HepG2 (cell line): ENCODE measurements at regions not wholly inside any gene's neighbourhood (a gene's known extent, or its start where the extent isn't known, plus 50 kb on each side); places are given as distances from the start of the nearest gene placed in this dataset.

ENCODE experiments used
- ATAC-seq: fragments of 200-7000 bp; cut with Tn5 transposase; 3 replicates; pipeline ENCODE4 v1.9.1; 2020; ENCODE audit warnings: mild to moderate bottlenecking, moderate library complexity
- BruUV-seq: library from RNA; stranded (reverse); fragments of 400-500 nt; replicated peaks from 2 replicates; lab custom pipeline; 2021; lab: Mats Ljungman, UMichigan
- CTCF ChIA-PET: fragments of 300-600 bp; formaldehyde crosslinking; extraction: SDS; loops from one replicate; lab custom pipeline; 2021; ENCODE audit warnings: low total read pairs, inconsistent platforms, low intra/inter-chr PET ratio; lab: Yijun Ruan, JAX
- POLR2A ChIA-PET: fragments of 350-600 bp; sonication (Branson Sonifier 250); formaldehyde crosslinking; loops from one replicate; lab custom pipeline; 2020; ENCODE audit warnings: antibody characterized with exemption, inconsistent platforms; lab: Yijun Ruan, JAX
- DNase-seq: peaks from one replicate; pipeline ENCODE4 v3.0.0-alpha.2; 2015; ENCODE audit warnings: low spot score
- FAIRE-seq: peaks from 3 replicates; lab custom pipeline; 2011; peaks lifted over from hg19 to GRCh38; lab: Jason Lieb, UNC
- H2AFZ ChIP-seq: one replicate; pipeline ENCODE4 v1.6.1; 2011; ENCODE audit warnings: low read length, inconsistent platforms
- H3K27ac ChIP-seq: fragments of 300-600 bp; 3 replicates; pipeline ENCODE4 v1.8.0; 2011; ENCODE audit warnings: mixed run types, mild to moderate bottlenecking, mixed read lengths, low read length, inconsistent platforms; ENCODE audit not compliant: insufficient read depth; ENCODE audit errors: extremely low read length
- H3K27me3 ChIP-seq, 2 experiments: fragments of 200-600 bp in 1 of 2; 2 replicates in 1 of 2; 3 replicates in 1 of 2; pipeline versions ENCODE4 v1.6.0 to v1.8.0; 2011; ENCODE audit warnings: low read length in 2 of 2, mild to moderate bottlenecking in 2 of 2, moderate library complexity in 2 of 2, inconsistent platforms in 1 of 2; ENCODE audit not compliant: insufficient read depth in 2 of 2, control insufficient read depth in 1 of 2
- H3K36me3 ChIP-seq, 2 experiments: fragments of 200-600 bp in 1 of 2; replicated peaks in 1 of 2; 2 replicates in 1 of 2; 3 replicates in 1 of 2; pipeline versions ENCODE4 v1.5.1 to v1.8.0; 2011; ENCODE audit warnings: low read length in 2 of 2, inconsistent platforms in 1 of 2; ENCODE audit not compliant: insufficient read depth in 2 of 2, control insufficient read depth in 1 of 2
- H3K4me1 ChIP-seq: 2 replicates; pipeline ENCODE4 v1.5.1; 2012; ENCODE audit warnings: low read length, inconsistent platforms; ENCODE audit not compliant: insufficient read depth
- H3K4me2 ChIP-seq: 2 replicates; pipeline ENCODE4 v1.6.0; 2011; ENCODE audit warnings: low read depth, low read length, inconsistent platforms
- H3K4me3 ChIP-seq, 3 experiments: fragments of 200-600 bp in 1 of 3; sonication (generic), shearing (Covaris generic) in 1 of 3; replicated peaks in 1 of 3; 2 replicates each; pipeline ENCODE4 v1.5.1; 2011 to 2016; ENCODE audit warnings: low read length in 3 of 3, inconsistent platforms in 2 of 3, low read depth in 2 of 3, mild to moderate bottlenecking in 2 of 3, control low read depth in 1 of 3, mixed read lengths in 1 of 3; ENCODE audit not compliant: insufficient read depth in 1 of 3
- H3K79me2 ChIP-seq: one replicate; pipeline ENCODE4 v1.6.1; 2011; ENCODE audit warnings: low read length, inconsistent platforms; ENCODE audit not compliant: insufficient read depth
- H3K9ac ChIP-seq: 2 replicates; pipeline ENCODE4 v1.6.0; 2011; ENCODE audit warnings: mild to moderate bottlenecking, low read depth, low read length, inconsistent platforms; ENCODE audit not compliant: insufficient read depth
- H3K9me3 ChIP-seq: 2 replicates; pipeline ENCODE4 v1.5.1; 2012; ENCODE audit warnings: mild to moderate bottlenecking, low read length
- H4K20me1 ChIP-seq: 2 replicates; pipeline ENCODE4 v1.6.0; 2011; ENCODE audit warnings: inconsistent platforms, mild to moderate bottlenecking, low read length, moderate library complexity; ENCODE audit not compliant: insufficient read depth
- CENPX ChIP-seq: sonication (generic); formaldehyde crosslinking; IDR thresholded peaks from 2 replicates; pipeline ENCODE4 v1.9.0; 2021; ENCODE audit warnings: mild to moderate bottlenecking, missing genetic modification reagents, moderate library complexity
- FUBP1 ChIP-seq: sonication (generic); formaldehyde crosslinking; IDR thresholded peaks from 2 replicates; pipeline ENCODE4 v1.5.1; 2020; ENCODE audit warnings: missing genetic modification reagents, mild to moderate bottlenecking, borderline replicate concordance
- HNF4G ChIP-seq, 2 experiments: sonication (generic) in 1 of 2; formaldehyde crosslinking in 1 of 2; IDR thresholded peaks; 2 replicates each; pipeline versions ENCODE4 v1.4.0 to v1.6.1; 2011 to 2020; ENCODE audit warnings: borderline replicate concordance in 2 of 2, low read depth in 2 of 2, mild to moderate bottlenecking in 2 of 2, low read length in 1 of 2, missing genetic modification reagents in 1 of 2, moderate library complexity in 1 of 2
- KAT2B ChIP-seq: fragments of 150-350 bp; IDR thresholded peaks from 2 replicates; pipeline ENCODE4 v1.6.1; 2014; ENCODE audit warnings: low read depth, low read length, borderline replicate concordance
- POLR2AphosphoS2 ChIP-seq: IDR thresholded peaks from 2 replicates; pipeline ENCODE4 v1.6.1; 2011; ENCODE audit warnings: low read depth, low read length, improper control_type of control experiment
- PPARG ChIP-seq: conservative IDR thresholded peaks from 2 replicates; pipeline ENCODE4 v1.6.1; 2016; ENCODE audit warnings: missing biosample characterization, missing genetic modification reagents
- RFX5 ChIP-seq: IDR thresholded peaks from 2 replicates; pipeline ENCODE4 v1.6.1; 2011; ENCODE audit warnings: low read depth, low read length, improper control_type of control experiment
- SNAI1 ChIP-seq: sonication (generic); formaldehyde crosslinking; IDR thresholded peaks from 2 replicates; pipeline ENCODE4 v1.5.0; 2020; ENCODE audit warnings: mild to moderate bottlenecking, missing genetic modification reagents, borderline replicate concordance
- TEAD2 ChIP-seq: sonication (generic); formaldehyde crosslinking; IDR thresholded peaks from 2 replicates; pipeline ENCODE4 v1.9.0; 2021; ENCODE audit warnings: missing genetic modification reagents
- ZBTB39 ChIP-seq: sonication (generic); formaldehyde crosslinking; IDR thresholded peaks from 2 replicates; pipeline ENCODE4 v1.5.0; 2020; ENCODE audit warnings: missing genetic modification reagents
- ZNF10 ChIP-seq: sonication (generic); formaldehyde crosslinking; IDR thresholded peaks from 2 replicates; pipeline ENCODE4 v1.4.0; 2020; ENCODE audit warnings: mild to moderate bottlenecking, low read depth, missing genetic modification reagents, borderline replicate concordance
- ZNF317 ChIP-seq: sonication (generic); formaldehyde crosslinking; IDR thresholded peaks from 2 replicates; pipeline ENCODE4 v1.5.0; 2020; ENCODE audit warnings: mild to moderate bottlenecking, missing genetic modification reagents
- ZNF333 ChIP-seq: sonication (generic); formaldehyde crosslinking; IDR thresholded peaks from 2 replicates; pipeline ENCODE4 v1.4.0; 2020; ENCODE audit warnings: mild to moderate bottlenecking, missing genetic modification reagents, borderline replicate concordance
- ZNF362 ChIP-seq: sonication (generic); formaldehyde crosslinking; IDR thresholded peaks from 2 replicates; pipeline ENCODE4 v1.4.0; 2020; ENCODE audit warnings: missing genetic modification reagents, mild to moderate bottlenecking, borderline replicate concordance
- ZNF510 ChIP-seq: sonication (generic); formaldehyde crosslinking; IDR thresholded peaks from 2 replicates; pipeline ENCODE4 v1.4.0; 2020; ENCODE audit warnings: low read depth, mild to moderate bottlenecking, missing genetic modification reagents
- ZNF615 ChIP-seq: sonication (generic); formaldehyde crosslinking; IDR thresholded peaks from 2 replicates; pipeline ENCODE4 v1.5.0; 2020; ENCODE audit warnings: mild to moderate bottlenecking, missing genetic modification reagents, borderline replicate concordance
- ZNF660 ChIP-seq: sonication (generic); formaldehyde crosslinking; IDR thresholded peaks from 2 replicates; pipeline ENCODE4 v1.5.1; 2020; ENCODE audit warnings: mild to moderate bottlenecking, low read depth, missing genetic modification reagents, borderline replicate concordance
- ZNF704 ChIP-seq: sonication (generic); formaldehyde crosslinking; IDR thresholded peaks from 2 replicates; pipeline ENCODE4 v1.8.1; 2023; ENCODE audit warnings: mild to moderate bottlenecking, inconsistent platforms, moderate library complexity, missing genetic modification reagents, borderline replicate concordance
- ZNF720 ChIP-seq: sonication (generic); formaldehyde crosslinking; IDR thresholded peaks from 2 replicates; pipeline ENCODE4 v1.4.0; 2020; ENCODE audit warnings: missing genetic modification reagents
- ZNF737 ChIP-seq: sonication (generic); formaldehyde crosslinking; IDR thresholded peaks from 2 replicates; pipeline ENCODE4 v1.5.0; 2020; ENCODE audit warnings: missing genetic modification reagents, mild to moderate bottlenecking, borderline replicate concordance
- WGBS: methylation state at CpG from one replicate; pipeline ENCODE4 v1.1.6; 2017; ENCODE audit warnings: low lambda C conversion rate; 5-methylcytosine and 5-hydroxymethylcytosine counted together
- in situ Hi-C: cut with HindIII; loops from 2 replicates; pipeline ENCODE4 v1.10.0; 2017; ENCODE audit warnings: low pct_unique_long_range_greater_than_20kb; ENCODE audit not compliant: extremely low pct_ligation_motif_present
- intact Hi-C: fragments of 100-400 bp; cut with micrococcal nuclease; formaldehyde crosslinking; loops from one replicate; pipeline ENCODE4 v1.10.0; 2022; ENCODE audit not compliant: unreplicated experiment

DNA sequence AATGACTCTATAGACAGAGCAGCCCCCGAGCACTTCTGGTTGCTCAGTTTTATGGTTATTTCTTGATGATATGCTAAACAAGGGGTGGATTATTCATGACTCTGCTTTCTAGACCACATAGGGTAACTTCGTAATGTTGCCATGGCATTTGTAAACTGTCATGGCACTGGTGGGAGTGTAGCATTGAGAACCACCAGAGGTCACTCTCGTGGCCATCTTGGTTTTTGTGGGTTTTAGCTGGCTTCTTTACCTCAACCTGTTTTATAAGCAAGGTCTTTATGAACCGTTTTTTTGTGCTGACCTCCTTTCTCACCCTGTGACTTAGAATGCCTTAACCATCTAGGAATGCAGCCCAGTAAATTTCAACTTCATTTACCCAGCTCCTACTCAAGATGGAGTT lies 1036.2 kb upstream of the FLRT2 start:
- Histone ChIP-seq H3K79me2 (no peaks in the 10 kb centered on the region), H3K36me3 (no peaks in the 10 kb centered on the region), H3K9ac (no peak overlapping the region), H3K9me3 (peaks cover 76% of the 10 kb centered on the region), H3K4me2 (no peak overlapping the region), H3K4me1 (no peaks in the 10 kb centered on the region), H4K20me1 (no peaks in the 10 kb centered on the region), H3K4me3 (no peak overlapping the region), H3K27ac (no peak overlapping the region), H2AFZ (no peak overlapping the region), H3K27me3 (no peaks in the 10 kb centered on the region)
- ChIA-PET POLR2A (no interaction called here), CTCF (no interaction called here)
- no TSS peak for BruUV-seq
- intact Hi-C loops (no loop called here), in situ Hi-C loops (no loop called here)
- 4% methylated on average over 4 of the region's 4 CpGs for WGBS
- TF ChIP-seq ZBTB39 (no peak), ZNF510 (CRISPR knock-in tag) (no peak), HNF4G (IDR thresholded peaks at IDR 0.05; ENCODE audit: borderline replicate concordance, low read depth, low read length) (no peak), HNF4G (CRISPR knock-in tag; IDR thresholded peaks at IDR 0.05; ENCODE audit: borderline replicate concordance, low read depth) (no peak), ZNF704 (CRISPR knock-in tag) (no peak), ZNF737 (CRISPR knock-in tag) (no peak), ZNF615 (CRISPR knock-in tag) (no peak), RFX5 (no peak), PPARG (CRISPR knock-in tag) (no peak), ZNF333 (CRISPR knock-in tag) (no peak), ZNF720 (no peak), SNAI1 (no peak), ZNF317 (CRISPR knock-in tag) (no peak), ZNF660 (CRISPR knock-in tag) (no peak), CENPX (CRISPR knock-in tag) (no peak), FUBP1 (CRISPR knock-in tag) (no peak), ZNF10 (CRISPR knock-in tag) (no peak), TEAD2 (CRISPR knock-in tag) (no peak), ZNF362 (no peak), KAT2B (no peak), POLR2AphosphoS2 (no peak)
- DNase-seq (no peak), ATAC-seq (no peak), FAIRE-seq (no peak)
